ENCODE measurements at regions not wholly inside any gene's neighbourhood (a gene's known extent, or its start where the extent isn't known, plus 50 kb on each side); places are given as distances from the start of the nearest gene placed in this dataset.
"Not testable (repeated sequence)": the region's sequence is repeated elsewhere in the genome, so short reads cannot be mapped to it uniquely, and the experiment has no call there.

- TF ChIP-seq, protein P1, sequence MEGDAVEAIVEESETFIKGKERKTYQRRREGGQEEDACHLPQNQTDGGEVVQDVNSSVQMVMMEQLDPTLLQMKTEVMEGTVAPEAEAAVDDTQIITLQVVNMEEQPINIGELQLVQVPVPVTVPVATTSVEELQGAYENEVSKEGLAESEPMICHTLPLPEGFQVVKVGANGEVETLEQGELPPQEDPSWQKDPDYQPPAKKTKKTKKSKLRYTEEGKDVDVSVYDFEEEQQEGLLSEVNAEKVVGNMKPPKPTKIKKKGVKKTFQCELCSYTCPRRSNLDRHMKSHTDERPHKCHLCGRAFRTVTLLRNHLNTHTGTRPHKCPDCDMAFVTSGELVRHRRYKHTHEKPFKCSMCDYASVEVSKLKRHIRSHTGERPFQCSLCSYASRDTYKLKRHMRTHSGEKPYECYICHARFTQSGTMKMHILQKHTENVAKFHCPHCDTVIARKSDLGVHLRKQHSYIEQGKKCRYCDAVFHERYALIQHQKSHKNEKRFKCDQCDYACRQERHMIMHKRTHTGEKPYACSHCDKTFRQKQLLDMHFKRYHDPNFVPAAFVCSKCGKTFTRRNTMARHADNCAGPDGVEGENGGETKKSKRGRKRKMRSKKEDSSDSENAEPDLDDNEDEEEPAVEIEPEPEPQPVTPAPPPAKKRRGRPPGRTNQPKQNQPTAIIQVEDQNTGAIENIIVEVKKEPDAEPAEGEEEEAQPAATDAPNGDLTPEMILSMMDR (IDR thresholded peaks at IDR 0.05): not testable (repeated sequence)
- not testable (repeated sequence) for TF ChIP-seq POLR2A (IDR thresholded peaks at IDR 0.05)
Measured at GRCh38 chr7:65124600-65124999, 118.1 kb upstream of the ERV3-1 start.
